Cardiac muscle cell (in vitro differentiated cells and primary cell): ENCODE measurements at regions not wholly inside any gene's neighbourhood (a gene's known extent, or its start where the extent isn't known, plus 50 kb on each side); places are given as distances from the start of the nearest gene placed in this dataset.
"Not testable (repeated sequence)": the region's sequence is repeated elsewhere in the genome, so short reads cannot be mapped to it uniquely, and the experiment has no call there.

ENCODE experiments used
- DNase-seq, 2 donors: peaks; one replicate each; pipeline versions ENCODE4 v3.0.0 to v3.0.0-alpha.2; 2010 to 2017; ENCODE audit warnings: low read depth in 1 of 2, low spot score in 1 of 2
- H3K27ac ChIP-seq: fragments of 200-600 bp; sonication (generic); 2 replicates; pipeline ENCODE4 v1.5.1; 2016
- H3K27me3 ChIP-seq: fragments of 200-600 bp; sonication (generic); 2 replicates; pipeline ENCODE4 v1.6.0; 2016; ENCODE audit warnings: control low read depth
- H3K36me3 ChIP-seq: fragments of 200-600 bp; sonication (generic); 2 replicates; pipeline ENCODE4 v1.5.1; 2016; ENCODE audit warnings: control low read depth
- H3K4me1 ChIP-seq: fragments of 200-600 bp; sonication (generic); 2 replicates; pipeline ENCODE4 v1.8.1; 2017; ENCODE audit warnings: low read depth, mild to moderate bottlenecking, mixed run types
- H3K4me3 ChIP-seq: fragments of 200-600 bp; sonication (generic); 2 replicates; pipeline ENCODE4 v1.5.1; 2016; ENCODE audit warnings: mild to moderate bottlenecking
- H3K9me3 ChIP-seq: fragments of 200-600 bp; sonication (generic); 2 replicates; pipeline ENCODE4 v1.5.1; 2017; ENCODE audit warnings: low read depth, mild to moderate bottlenecking, control low read depth
- CTCF ChIP-seq: IDR thresholded peaks from 2 replicates; pipeline ENCODE4 v1.5.1; 2012; ENCODE audit warnings: low read depth, mild to moderate bottlenecking, low read length

GRCh38 chr4:27966664-27967063 lies 1106.0 kb downstream of the STIM2 start:
- no peak for DNase-seq
- Histone ChIP-seq H3K27me3 (no peaks in the 10 kb centered on the region), H3K36me3 (no peaks in the 10 kb centered on the region), H3K27ac (no peak overlapping the region), H3K4me1 (no peaks in the 10 kb centered on the region), H3K4me3 (no peak overlapping the region), H3K9me3 (no peaks in the 10 kb centered on the region)
- no peak for TF ChIP-seq CTCF

- no peak for DNase-seq
- H3K9me3 ChIP-seq: no peaks in the 10 kb centered on the region
- no peak overlapping the region for H3K4me3 ChIP-seq
- H3K27ac ChIP-seq: no peak overlapping the region
- no peaks in the 10 kb centered on the region for H3K4me1 ChIP-seq
- H3K36me3 ChIP-seq: no peaks in the 10 kb centered on the region
- H3K27me3 ChIP-seq: no peaks in the 10 kb centered on the region
- no peak for TF ChIP-seq CTCF
Observed at GRCh38 chr4:27973056-27973455, 1112.4 kb downstream of the STIM2 start.

- H3K27ac ChIP-seq: no peak overlapping the region
- H3K4me3 ChIP-seq: no peak overlapping the region
- no peak for DNase-seq
Observed at GRCh38 chr4:27973700-27974099, 1113.1 kb downstream of the STIM2 start.

GRCh38 chr4:27974339-27974738 lies 1113.7 kb downstream of the STIM2 start:
- no peak for DNase-seq
- no peak for TF ChIP-seq CTCF
- Histone ChIP-seq H3K36me3 (no peaks in the 10 kb centered on the region), H3K27ac (no peak overlapping the region), H3K9me3 (no peaks in the 10 kb centered on the region), H3K4me1 (no peaks in the 10 kb centered on the region), H3K4me3 (no peak overlapping the region), H3K27me3 (no peaks in the 10 kb centered on the region)

More at GRCh38 chr4:27973700-27974099, 1113.1 kb downstream of the STIM2 start:
- no peaks in the 10 kb centered on the region for H3K27me3 ChIP-seq
- H3K4me1 ChIP-seq: no peaks in the 10 kb centered on the region
- no peaks in the 10 kb centered on the region for H3K36me3 ChIP-seq
- TF ChIP-seq CTCF: no peak
- no peaks in the 10 kb centered on the region for H3K9me3 ChIP-seq

DNA sequence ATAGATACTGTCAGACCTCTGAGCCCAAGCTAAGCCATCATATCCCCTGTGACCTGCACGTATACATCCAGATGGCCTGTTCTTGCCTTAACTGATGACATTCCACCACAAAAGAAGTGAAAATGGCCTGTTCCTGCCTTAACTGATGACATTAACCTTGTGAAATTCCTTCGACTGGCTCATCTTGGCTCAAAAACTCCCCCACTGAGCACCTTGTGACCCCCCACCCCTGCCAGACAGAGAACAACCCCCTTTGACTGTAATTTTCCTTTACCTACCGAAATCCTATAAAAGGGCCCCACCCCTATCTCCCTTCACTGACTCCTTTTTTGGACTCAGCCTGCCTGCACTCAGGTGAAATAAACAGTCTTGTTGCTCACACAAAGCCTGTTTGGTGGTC lies 1114.2 kb downstream of the STIM2 start:
- H3K4me3 ChIP-seq, DNase-seq: not testable (repeated sequence)

DNA sequence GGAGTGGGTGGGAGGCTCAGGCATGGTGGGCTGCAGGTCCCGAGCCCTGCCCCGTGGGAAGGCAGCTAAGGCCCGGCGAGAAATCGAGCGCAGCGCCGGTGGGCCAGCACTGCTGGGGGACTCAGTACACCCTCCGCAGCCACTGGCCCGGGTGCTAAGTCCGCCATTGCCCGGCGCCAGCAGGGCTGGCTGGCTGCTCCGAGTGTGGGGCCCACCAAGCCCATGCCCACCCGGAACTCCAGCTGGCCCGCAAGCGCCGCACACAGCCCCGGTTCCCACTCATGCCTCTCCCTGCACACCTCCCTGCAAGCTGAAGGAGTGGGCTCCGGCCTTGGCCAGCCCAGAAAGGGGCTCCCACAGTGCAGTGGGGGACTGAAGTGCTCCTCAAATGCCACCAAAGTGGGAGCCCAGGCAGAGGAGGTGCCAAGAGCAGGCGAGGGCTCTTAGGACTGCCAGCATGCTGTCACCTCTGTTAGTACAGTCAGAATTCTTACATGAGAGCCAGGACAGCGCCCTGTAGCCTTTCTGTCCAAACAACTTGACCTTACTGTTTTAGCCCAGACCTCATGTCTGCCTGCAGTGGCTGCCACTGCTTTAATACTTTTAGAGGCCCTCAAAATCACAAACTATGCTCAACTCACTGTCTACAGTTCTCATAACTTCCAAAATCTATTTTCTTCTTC lies 1117.9 kb downstream of the STIM2 start:
- not testable (repeated sequence) for H3K27me3 ChIP-seq, H3K9me3 ChIP-seq, DNase-seq, H3K36me3 ChIP-seq, H3K4me3 ChIP-seq, H3K27ac ChIP-seq, H3K4me1 ChIP-seq

More for the DNA sequence above, 1114.2 kb downstream of the STIM2 start:
- not testable (repeated sequence) for H3K4me1 ChIP-seq, H3K27me3 ChIP-seq, H3K9me3 ChIP-seq, H3K36me3 ChIP-seq, H3K27ac ChIP-seq
